ENCODE measurements at regions not wholly inside any gene's neighbourhood (a gene's known extent, or its start where the extent isn't known, plus 50 kb on each side); places are given as distances from the start of the nearest gene placed in this dataset.

DNA sequence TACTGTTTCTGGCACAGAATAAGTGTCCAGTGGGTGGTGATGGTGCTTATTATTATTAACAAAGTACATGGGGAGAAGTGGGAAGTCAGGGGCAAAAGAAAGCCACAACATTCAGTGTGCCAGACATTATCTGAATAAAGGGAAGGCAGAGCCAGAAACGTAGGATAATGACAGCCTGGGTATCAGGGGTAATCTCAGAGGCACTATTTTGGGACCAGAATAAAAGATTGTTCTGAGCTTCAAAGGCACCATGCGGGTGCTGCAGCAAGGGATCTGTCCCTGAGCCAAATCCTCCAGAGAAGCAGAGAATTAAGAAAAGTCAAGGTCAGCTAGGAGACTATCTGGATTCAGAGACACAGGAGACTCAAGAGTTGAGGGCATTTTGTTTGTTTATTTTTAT lies 328.8 kb upstream of the GATB start:
- DNase-seq = no peak

DNA sequence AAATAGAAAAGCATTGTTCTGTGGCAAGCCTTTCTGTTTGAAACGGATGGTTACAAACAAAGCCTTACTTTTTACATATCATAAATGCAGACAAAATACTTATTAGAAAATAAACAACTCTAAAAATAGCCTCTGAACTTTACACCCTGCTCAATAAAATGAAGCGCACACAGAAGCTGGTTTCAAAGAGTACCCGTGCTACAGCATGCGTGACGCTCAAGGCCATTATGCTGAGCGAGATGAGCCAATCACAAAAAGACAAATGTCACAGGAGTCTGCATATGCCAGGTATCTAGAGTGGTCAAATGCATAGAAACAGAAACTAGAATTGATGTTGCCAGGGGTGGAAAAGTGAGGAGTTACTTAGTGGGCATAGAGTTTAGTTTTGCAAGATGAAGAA lies 326.5 kb upstream of the GATB start:
- no peak for DNase-seq

DNA sequence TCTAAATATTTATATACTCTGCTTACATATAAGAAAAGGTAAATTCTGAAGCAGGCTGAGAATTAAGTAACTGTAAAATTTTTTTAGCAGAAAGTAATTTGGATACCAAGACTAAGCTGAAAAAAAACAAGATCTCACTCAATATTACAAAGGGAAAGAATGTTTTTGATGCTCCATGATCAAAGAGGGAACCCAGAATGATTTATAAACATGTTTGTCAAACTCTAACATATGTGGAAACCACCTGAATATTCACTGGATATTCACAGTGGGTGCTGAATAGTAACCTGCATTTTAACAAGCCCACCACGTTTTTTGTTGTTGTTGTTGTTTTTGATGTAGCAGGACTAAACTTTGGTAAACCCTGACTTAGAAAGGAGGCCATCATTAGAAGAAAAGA lies 324.9 kb upstream of the GATB start:
- DNase-seq = no peak

DNA sequence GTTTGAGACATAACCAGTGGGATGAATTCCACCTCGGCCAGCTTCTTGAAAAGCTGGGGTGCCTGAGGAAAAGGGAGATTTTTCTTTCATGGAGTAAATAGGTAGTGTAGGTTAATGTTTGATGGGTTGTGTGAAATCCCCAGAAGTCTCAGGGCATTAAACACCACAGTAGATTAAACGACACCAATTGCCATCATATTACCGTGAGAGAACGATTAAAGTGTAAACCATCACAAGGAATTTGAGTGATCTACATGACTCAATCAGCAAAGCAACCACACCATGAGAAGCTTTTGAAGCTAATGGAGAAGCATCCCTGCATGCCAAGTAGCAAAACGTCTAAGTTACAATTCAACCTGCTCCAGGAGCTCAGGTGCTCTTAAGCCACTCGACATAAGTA lies 322.5 kb upstream of the GATB start:
- DNase-seq = peak; percentile 50

DNA sequence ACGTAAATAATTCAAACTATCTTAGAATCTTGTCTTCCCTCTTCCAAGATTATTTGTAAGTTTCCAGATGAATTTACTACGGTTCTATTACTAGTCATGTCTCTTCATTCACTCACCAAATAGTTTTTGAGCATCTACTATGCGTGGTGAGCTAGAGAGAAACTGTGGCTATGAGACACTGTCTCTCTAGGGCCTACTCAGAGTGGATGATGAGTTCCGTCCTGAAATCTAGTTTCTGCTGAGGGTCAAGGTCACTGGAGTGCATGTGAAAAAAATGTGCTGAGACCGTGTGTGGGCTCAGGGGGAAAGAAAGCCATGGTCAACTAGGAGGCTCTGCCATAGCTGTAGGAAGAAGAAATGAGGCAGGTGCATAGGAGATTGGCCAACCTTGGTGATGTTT lies 320.2 kb upstream of the GATB start:
- DNase-seq = no peak

DNA sequence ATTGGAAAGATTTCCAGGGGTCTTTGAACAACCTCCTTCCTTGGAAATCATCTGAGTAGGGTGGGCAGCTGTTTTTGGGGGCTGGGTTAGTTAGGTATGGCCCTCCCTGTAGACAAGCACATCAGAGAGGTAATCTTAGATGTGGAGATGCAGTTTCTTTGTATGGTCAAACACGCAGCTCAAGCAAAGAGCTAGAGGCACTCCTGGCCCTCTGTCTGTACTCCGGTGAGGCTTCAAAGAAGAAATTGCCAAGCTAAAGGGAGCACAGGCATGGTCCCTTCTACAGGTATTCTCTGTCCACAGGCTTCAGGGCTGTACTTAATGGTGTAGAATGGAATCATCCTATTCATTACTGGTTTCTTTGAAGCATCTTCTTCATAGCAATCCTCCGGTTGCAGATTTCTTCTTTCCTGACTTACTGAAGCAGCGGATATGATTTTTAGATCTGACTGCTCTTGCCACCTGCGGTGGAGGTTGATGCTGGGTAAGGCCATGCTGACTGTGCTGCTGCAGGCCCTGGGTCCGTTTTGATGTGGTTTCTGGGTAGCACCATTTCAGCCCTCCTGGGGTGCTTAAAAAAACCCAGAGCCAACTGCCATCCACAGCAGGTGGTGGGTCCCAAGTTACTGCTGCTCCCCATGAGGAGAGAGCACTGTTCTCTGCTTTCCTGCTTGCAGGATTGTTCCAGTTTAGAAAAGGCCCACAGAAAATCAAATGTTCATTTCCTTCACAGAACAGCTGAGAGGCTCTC lies 318.9 kb upstream of the GATB start:
- DNase-seq = no peak

DNA sequence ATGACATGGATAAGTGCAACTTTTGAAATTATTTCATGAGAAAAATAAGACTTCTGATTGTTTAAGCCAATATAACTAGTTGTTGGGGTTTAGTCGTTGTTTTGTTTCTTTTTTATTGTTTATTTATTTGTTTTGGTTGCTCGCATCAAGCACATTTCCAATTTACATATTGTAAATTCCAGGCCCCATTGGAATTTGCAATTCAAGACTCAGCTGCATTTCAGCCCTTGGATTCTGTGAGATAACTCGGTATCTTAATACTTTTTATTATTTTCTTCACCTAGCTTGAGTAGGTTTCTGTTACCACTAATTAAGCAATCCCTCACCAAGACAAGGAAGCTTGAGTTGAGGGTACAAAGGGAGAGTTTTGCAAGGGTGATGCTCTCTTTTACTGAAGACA lies 318.3 kb upstream of the GATB start:
- no peak for DNase-seq

DNA sequence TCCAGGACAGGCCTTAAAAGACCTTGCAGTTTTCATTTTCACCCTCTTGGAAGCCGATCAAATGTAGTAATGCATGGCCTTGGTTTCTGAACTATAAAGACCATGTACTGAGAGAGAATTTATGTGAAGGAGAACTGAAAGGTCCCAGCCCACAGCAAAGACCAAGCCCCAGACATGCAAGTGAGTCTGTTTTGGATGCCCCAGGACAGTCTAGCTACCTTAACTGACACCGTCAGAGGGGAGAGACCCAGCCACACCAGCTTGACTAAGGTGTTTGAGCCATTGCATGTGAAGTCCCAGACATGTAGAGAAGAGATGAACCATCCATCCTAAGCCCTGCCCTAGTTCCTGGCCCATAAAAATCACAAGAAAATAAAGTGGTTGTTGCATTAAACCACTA lies 316.8 kb upstream of the GATB start:
- no peak for DNase-seq

DNA sequence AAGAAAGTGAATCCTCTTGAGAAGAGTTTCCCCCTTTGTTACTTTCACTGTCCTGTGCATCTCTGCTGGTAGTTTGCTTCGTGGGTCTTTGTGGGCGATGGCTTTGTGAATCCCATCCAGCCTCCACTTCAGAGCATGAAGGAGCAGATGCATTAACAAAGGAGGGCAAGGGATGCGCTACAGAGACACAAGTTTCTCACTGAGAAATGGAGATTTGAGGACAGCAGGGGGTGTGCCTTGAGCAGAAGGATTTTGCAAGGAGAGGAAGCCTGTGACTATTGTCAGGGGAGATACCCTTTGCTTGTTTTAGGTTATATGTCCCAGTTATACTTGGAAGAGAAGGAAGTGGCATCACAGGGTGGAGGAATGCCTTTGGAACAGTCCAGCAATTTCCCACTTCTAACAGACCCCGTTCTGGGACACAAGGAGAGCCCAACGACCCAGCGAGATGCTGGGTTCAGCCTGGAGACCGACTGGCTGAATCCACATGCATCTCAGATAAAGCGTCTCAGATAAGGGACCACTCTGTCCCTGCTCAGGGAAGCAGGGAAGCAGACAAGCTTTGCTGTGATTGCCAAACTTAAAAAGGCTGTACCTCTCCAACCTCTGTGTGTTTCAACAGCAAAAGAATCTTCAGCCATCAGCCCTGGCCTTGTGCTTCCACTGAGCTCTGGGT lies 314.6 kb upstream of the GATB start:
- DNase-seq = no peak

DNA sequence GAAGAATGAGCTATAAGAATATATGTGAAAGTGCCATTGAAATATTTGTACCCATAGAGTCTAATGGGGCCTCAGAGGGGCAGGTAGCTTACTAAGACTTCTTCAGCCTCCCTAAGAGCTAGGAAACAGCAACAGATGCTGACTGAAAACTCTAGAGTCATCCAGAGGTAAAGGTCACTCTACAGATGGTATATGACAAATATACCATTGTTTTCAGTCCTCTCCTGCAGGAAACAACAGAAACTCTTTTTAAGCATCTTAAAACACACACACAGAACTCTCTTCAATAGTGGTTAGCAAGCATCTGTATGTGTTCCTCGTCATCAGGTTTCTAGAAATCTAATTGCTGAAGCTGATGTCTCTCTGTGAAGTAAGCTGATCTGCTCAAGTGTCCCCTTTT lies 313.8 kb upstream of the GATB start:
- no peak for DNase-seq

DNA sequence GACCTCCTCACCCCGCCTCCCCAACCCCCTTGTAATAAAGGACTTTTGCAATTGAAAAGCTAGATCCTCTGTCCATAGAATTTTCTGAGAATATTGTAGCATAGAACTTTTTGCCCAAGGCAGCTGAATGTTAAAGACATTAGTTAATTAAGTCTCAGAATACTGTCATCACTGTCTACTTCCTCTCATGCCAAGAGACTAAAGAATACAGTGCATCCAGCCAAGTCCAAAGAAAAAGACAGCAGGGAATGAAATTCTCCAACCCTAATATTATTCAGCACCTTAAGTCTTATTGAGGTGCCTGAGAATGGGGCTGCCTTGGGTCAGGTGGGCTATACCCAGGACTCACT lies 313.3 kb upstream of the GATB start:
- no peak for DNase-seq

DNA sequence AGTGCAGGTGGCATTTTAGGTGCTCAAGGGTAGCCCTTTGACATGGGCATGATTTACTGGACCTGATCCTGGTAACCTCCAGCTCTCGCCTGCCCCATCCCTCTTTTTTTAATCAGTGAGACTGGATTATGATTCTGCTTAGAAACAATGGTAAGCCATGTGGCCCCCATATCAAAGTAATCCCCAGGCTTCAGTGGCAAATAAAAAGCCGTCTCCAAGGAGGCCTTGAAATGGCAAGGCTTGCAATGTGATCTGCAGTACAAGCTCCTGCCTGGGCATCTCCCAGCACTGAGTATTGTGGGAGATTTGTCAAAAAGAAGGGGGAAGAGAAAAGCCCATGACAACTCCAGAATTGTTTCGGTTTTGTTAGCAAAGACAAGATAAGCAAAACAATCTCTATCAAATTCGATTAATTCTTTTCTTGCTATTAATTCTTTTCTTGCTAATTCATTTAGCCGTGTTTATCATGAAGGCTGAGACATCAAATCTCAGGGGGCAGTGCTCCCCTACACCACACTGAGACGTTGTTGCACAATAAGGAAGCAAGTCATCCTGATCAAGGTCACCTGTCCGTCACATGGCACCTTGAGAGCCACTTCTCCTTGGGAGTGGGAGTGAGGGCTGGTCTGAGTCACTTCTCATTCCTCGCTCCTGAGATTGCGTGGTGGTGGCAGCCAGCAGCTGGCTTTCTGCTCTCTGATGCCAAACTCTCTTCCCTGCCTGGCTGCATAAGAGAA lies 312.7 kb upstream of the GATB start:
- DNase-seq = peak; percentile 22

DNA sequence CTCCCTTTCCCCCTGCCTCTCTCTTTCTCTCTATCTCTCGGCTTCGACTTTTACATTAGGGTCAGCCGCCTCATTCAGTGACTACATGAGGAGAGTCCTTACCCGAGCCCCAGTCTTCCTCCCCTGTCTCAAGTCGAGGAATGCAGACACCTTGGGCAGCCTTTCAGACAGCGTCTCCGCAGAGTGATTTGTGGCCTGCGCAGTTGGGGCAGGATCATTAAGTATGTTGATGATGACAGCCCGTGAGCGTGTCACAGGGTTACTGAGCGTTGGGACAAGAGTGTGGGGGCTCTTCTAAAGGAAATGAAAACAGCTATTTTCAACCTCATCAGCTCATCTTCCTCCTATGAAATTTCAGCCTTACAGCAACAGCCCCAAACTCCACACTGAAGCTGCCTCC lies 312.1 kb upstream of the GATB start:
- DNase-seq = no peak

DNA sequence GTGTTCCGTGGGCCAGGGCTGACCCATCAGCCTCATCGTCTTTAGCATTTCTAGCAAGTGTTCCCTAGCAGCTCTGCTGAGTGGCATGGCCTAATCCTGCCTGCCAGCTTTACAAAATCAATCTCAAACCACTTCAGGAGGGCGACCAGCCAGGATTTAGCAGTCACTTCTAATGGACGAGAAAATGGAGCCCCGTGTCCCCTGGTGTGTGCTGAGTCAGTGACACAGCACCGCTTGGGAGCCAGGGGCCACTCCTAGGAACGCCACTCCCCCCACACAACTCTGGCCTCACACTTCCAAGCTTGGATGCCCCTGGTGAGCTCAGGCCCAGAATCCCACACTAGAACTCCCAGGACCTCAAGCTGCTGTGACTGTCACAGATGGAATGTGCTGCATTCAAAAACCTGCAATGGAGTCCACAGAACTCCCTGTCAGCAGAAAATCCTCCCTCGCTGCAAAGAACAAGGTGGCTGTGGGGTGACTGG lies 311.2 kb upstream of the GATB start:
- peak; percentile 73 for DNase-seq

DNA sequence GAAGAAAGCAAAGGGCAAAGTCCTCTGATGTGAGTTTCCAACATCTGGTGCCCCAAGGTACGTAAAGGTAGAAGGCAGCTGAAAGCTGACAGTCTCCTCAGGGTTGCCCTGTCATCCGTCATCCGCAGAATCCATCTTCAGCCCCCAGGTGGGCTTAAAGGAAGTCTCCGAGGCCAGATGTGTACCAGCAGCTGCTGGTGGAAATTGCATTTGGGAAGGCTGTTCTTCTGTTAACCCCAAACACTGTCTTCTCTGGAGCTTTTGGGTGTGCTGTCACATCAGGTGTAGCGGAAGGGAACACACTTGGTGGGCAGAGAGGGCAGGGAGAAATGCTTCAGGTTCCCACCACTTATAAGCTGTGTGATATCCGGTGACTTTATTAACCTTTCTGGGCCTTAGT lies 310.0 kb upstream of the GATB start:
- no peak for DNase-seq

DNA sequence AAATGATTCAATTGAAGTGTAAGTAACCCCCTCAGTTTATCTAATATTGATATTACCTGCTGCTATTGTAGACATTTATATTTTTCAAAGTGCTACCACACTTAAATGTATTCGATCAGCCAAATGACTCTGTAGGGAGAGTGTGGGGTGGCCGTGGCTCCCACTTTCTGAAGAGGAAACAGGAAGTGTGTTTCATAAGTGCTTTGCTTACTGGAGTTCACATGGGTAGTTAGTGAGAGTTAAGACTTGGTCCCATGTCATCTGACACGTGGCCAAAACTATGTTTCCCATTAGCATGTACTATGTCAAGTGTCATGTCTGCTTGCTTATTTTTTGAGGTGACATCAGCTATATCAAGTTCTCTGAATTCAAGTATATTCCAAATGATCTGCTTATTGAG lies 308.1 kb upstream of the GATB start:
- no peak for DNase-seq

DNA sequence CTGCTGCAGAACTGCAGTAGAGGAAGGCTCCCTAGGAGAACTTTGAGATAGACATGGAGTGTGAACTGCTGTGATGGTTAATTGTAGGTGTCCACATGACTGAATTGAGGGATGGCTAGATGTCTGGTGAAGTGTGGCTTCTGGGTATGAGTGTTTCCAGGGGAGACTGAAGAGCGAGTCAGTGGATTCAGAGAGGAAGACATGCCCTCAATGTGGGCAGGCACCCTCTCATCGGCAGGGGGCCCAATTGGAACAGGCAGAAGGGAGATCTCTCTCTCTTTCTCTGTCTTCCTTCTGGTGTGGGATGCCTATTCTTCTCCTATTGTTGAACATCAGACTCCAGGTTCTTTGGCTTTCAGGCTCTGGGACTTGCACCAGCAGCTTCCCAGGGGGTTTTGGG lies 304.7 kb upstream of the GATB start:
- DNase-seq = peak; percentile 28

DNA sequence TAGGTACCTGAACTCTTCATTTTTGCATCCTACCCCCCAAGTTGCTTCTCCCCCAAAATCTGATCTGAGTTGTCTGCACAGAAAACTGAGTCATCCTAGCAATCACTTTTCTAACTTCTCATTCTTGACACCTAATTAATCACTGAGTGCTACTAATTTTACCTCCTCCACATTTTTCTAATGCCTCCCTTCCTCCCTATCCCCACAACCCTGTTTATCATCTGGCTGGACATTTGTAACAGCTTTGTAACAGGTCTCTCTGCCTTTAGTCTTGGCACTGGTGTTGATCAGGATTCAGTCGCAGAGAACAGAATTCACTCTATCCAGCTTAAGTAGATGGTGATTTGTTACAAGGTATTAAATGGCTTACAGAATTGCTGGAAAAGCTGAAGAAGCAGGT lies 303.9 kb upstream of the GATB start:
- DNase-seq = peak; percentile 84

DNA sequence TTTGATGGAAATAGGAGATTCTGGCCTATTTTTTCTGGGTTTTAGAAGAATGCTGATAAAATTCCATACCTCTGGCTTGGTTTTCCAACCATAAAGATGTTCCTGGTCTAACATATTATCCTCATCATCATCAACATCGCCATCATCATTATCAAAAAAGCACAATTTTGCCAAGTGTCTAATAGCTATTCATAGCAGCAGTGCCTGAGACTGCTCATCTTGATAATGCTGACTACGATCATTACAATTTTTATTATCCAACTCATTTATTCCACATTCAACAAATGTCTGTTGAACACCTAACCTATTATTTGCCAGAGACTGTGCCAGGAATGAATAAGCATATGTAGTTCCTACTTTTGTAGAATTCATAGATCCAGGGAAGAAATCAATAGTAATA lies 303.5 kb upstream of the GATB start:
- DNase-seq = no peak

DNA sequence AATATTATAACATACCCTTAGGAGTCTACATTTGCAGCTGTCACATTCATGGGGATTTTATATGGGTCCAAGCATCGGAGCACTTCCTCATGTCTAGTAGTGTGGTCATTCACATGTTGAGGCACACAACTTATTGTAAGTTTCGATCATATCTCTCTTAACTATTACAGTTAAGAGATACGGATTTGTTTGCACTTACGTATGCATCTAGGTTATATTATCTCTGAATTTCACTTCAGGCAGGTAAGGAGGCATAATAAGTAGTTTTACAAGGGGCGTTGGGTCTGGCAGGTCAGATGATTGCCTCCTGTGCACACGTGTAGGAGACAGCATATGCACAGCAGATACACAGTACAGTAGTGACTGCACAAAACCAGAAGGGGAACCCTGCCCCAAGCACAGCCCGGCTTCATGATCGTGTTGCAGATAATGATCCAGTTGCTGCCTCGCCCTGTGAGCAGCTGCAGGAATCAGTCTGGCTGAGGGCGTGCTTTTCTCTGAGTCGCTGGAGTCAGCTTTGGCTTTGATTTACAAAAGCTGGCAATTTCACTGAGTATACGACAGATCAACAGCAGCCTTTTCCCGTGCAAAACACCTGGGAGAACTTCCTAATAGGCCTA lies 302.9 kb upstream of the GATB start:
- no peak for DNase-seq

DNA sequence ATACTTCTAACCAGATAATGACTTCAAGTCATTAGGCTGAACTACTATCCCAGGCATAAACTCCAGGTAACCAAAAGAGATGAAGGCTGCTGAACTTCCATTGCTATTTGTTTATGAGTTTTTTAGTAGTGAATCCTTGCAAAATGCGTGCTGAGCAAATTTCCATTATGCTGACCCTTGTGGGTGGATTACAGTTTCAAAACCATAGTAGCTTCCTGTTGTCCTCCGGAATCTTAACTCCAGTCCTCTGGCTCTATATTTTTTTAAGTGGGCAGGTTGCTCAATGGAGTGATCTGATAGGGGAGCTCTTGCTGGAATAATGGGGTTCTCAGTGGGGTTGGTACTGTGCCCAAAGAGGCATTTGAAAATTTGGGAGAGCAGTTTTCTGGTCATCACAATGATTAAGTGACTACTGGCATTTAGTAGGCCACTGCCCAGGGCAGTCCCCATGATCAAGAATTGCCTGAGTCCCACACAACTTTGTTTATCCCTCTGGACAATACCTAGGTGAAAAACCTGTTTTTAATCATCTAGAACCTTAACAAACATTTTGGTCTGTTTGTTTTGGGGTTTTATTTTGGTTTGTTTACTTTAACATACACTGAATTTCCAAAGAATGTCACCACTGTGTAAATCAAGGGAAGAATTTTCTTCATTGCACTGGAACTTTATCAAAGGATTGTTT lies 302.3 kb upstream of the GATB start:
- DNase-seq = no peak

DNA sequence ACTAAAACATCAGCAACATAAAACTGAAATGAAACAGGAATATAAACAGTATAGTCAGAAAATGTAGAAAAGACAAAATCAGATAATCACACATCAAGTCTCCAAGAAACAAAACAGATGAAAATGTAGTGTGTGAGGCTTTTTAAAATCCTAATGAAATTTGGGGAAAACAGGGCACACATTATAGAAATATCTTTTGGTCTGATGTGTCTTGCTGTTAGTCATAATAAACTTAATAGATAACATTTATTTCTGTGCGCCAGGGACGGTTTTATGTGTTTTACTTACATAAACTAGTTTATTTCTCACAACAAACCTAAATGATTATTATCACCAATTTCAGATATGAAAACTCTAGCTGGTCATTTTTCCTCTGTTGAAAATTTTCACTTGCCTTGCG lies 293.9 kb upstream of the GATB start:
- DNase-seq = no peak

DNA sequence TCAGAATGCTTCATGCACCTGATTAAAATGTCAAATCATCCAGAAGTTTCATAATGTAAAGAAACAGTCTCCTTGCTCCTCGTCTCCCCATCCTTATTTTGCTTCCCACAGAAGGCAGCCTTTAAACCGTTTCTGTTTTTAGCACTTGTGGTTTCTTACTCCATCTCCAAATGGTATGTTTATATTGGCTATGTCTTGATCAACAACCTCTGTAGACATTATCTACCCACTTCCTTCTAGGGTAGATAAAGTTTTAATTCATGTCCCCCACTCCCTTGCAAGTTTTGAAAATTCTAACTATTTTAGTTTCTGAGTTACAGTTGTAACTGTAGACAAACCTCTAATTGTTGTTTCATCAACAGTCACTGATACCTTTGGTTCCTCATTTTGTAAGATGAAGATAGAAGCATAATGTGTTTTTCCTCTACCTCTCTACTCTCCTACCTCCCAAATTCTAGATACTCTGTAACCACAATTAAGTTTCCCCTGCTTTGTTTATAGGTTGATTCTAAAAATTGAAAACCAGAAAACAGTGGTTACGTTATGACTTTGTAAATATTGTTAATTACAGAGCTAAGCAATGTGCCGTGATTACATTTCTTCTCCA lies 291.7 kb upstream of the GATB start:
- DNase-seq = no peak
